ENCODE measurements at regions not wholly inside any gene's neighbourhood (a gene's known extent, or its start where the extent isn't known, plus 50 kb on each side); places are given as distances from the start of the nearest gene placed in this dataset.

- TF ChIP-seq CTCF (IDR thresholded peaks at IDR 0.05) (no peak), POLR2A (IDR thresholded peaks at IDR 0.05) (no peak)
Observed at GRCh38 chr11:57888386-57888785, 126.8 kb downstream of the CTNND1 start.
